ENCODE measurements at regions not wholly inside any gene's neighbourhood (a gene's known extent, or its start where the extent isn't known, plus 50 kb on each side); places are given as distances from the start of the nearest gene placed in this dataset.

GRCh38 chr1:73537400-73537799, 660.6 kb downstream of the LRRIQ3 start:
- no peak for TF ChIP-seq CTCF (conservative IDR thresholded peaks at IDR 0.05; ENCODE audit: low read depth, low read length)
- DNase-seq (ENCODE audit: low read depth): no peak
- H3K4me3 ChIP-seq (ENCODE audit: low read depth, low read length): no peak overlapping the region

DNA sequence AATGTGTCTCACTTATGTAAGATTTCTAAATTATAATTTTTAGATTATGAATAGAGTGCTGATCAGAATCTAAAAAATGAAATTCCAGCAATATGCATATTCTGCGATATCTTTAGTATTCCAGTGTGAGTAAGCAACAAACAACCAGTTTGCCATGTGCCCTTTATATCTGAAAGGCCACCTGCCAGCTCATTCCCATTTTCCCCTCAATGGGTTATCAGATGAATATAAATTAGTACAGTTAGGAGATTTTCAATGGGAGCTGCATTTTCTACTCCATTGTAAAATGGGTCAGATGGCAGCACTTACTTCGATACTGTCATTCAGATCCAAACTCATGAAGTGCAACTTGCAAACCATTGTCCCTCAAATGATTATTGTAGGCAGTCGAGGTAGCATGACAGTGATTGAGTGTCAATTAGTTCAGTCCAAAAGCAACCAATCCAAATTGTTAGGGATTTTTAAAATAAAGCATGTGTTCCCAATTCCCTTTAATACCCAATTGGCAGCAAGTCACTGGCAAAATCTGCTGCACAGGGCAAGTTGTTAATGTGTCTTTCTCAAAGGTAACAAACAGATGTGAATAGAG, 680.3 kb downstream of the LRRIQ3 start:
- no peak overlapping the region for H3K4me3 ChIP-seq (ENCODE audit: low read depth, low read length)
- TF ChIP-seq CTCF (conservative IDR thresholded peaks at IDR 0.05; ENCODE audit: low read depth, low read length): no peak
- DNase-seq (ENCODE audit: low read depth): no peak

- DNase-seq (ENCODE audit: low read depth): no peak
- no peak overlapping the region for H3K4me3 ChIP-seq (ENCODE audit: low read depth, low read length)
- no peak for TF ChIP-seq CTCF (conservative IDR thresholded peaks at IDR 0.05; ENCODE audit: low read depth, low read length)
These were observed 681.5 kb downstream of the LRRIQ3 start for GRCh38 chr1:73516451-73516850.

DNA sequence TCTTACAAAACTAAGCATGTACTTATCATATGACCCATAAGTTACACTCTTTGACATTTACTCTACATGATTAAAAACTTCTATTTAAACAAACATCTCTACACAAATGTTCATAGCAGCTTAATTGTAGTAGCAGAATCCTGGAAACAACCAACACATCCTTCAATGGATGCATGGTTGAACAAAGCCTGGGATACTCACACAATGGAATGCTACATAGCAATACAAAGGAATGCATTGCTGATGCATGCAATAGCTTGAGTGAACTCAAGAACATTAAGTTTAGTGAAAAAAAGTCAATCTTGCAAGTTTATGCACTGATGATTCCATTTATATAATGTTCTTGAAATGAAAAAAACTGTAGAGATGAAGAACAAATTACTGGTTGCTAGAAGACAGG, 686.9 kb downstream of the LRRIQ3 start:
- TF ChIP-seq CTCF (conservative IDR thresholded peaks at IDR 0.05; ENCODE audit: low read depth, low read length): no peak

DNA sequence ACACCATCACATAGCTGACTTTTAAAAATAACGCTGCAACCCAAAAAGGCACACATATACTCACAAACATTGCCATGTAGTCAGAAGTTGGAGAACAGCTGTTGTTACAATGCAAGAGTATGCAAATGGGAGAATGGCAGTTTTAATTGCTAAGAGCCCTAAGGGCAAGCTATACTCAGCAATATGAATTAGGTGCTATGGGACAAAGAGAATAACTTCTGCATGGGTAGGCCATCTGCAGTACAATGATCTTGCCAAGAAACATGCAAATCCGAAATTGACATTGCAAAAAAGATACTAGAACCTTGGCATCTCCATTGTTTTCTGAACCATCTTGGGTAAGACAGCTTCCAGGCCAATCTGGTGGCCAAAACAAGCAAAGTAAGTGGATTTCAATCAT, 697.8 kb downstream of the LRRIQ3 start:
- DNase-seq (ENCODE audit: low read depth): no peak
- no peak for TF ChIP-seq CTCF (conservative IDR thresholded peaks at IDR 0.05; ENCODE audit: low read depth, low read length)
- H3K4me3 ChIP-seq (ENCODE audit: low read depth, low read length): no peak overlapping the region

More for the DNA sequence above, 686.9 kb downstream of the LRRIQ3 start:
- DNase-seq (ENCODE audit: low read depth): peak; percentile 0
- no peak overlapping the region for H3K4me3 ChIP-seq (ENCODE audit: low read depth, low read length)

GRCh38 chr1:73499671-73500070, 698.3 kb downstream of the LRRIQ3 start:
- DNase-seq (ENCODE audit: low read depth): no peak
- no peak for TF ChIP-seq CTCF (conservative IDR thresholded peaks at IDR 0.05; ENCODE audit: low read depth, low read length)
- H3K4me3 ChIP-seq (ENCODE audit: low read depth, low read length): no peak overlapping the region

GRCh38 chr1:73491621-73492020, 706.4 kb downstream of the LRRIQ3 start:
- no peak for TF ChIP-seq CTCF (conservative IDR thresholded peaks at IDR 0.05; ENCODE audit: low read depth, low read length)
- no peak overlapping the region for H3K4me3 ChIP-seq (ENCODE audit: low read depth, low read length)
- no peak for DNase-seq (ENCODE audit: low read depth)
